OCI-LY3 (cell line): ENCODE measurements at regions not wholly inside any gene's neighbourhood (a gene's known extent, or its start where the extent isn't known, plus 50 kb on each side); places are given as distances from the start of the nearest gene placed in this dataset.

Experiments used
- H2AFZ ChIP-seq: fragments of 200-600, 300-600 bp; shearing (Covaris generic); 2 replicates; pipeline ENCODE4 v1.6.0; 2014; ENCODE audit warnings: antibody characterized with exemption, low read depth, low read length
- H3K27ac ChIP-seq: fragments of 200-600, 300-600 bp; sonication (generic); 2 replicates; pipeline ENCODE4 v1.5.1; 2014; ENCODE audit warnings: mild to moderate bottlenecking, low read length, moderate library complexity, mixed read lengths
- H3K27me3 ChIP-seq: fragments of 200-600, 300-600 bp; sonication (generic); 2 replicates; pipeline ENCODE4 v1.6.1; 2014; ENCODE audit warnings: low read depth, low read length, mixed read lengths
- H3K36me3 ChIP-seq: fragments of 200-600, 300-600 bp; sonication (generic); replicated peaks from 2 replicates; pipeline ENCODE3; 2014; ENCODE audit warnings: low read depth, low read length, mixed read lengths
- H3K4me1 ChIP-seq: fragments of 300-600, 200-600 bp; sonication (generic); 2 replicates; pipeline ENCODE4 v1.6.1; 2014; ENCODE audit warnings: low read length, mixed read lengths
- H3K4me2 ChIP-seq: fragments of 200-600, 300-600 bp; sonication (generic); 2 replicates; pipeline ENCODE4 v1.6.1; 2014; ENCODE audit warnings: low read length, mixed read lengths
- H3K4me3 ChIP-seq: fragments of 300-600, 200-600 bp; sonication (generic); 2 replicates; pipeline ENCODE4 v1.5.1; 2014; ENCODE audit warnings: antibody characterized with exemption, mild to moderate bottlenecking, low read length, moderate library complexity
- H3K79me2 ChIP-seq: fragments of 300-600, 200-600 bp; shearing (Covaris generic); 2 replicates; pipeline ENCODE4 v1.6.1; 2014; ENCODE audit warnings: mild to moderate bottlenecking, low read length, mixed read lengths
- H3K9ac ChIP-seq: fragments of 300-600, 200-600 bp; shearing (Covaris generic); 2 replicates; pipeline ENCODE4 v1.6.0; 2014; ENCODE audit warnings: mild to moderate bottlenecking, low read length, moderate library complexity
- H3K9me3 ChIP-seq: fragments of 200-600, 300-600 bp; shearing (Covaris generic); 2 replicates; pipeline ENCODE4 v1.6.1; 2014; ENCODE audit warnings: low read length, mixed read lengths; ENCODE audit not compliant: insufficient read depth
- H4K20me1 ChIP-seq: fragments of 200-600, 300-600 bp; sonication (generic); 2 replicates; pipeline ENCODE4 v1.6.1; 2016; ENCODE audit warnings: low read length, mixed read lengths; ENCODE audit not compliant: insufficient read depth
- EZH2phosphoT487 ChIP-seq: fragments of 200-600 bp; shearing (Covaris generic); IDR thresholded peaks from 2 replicates; pipeline ENCODE4 v1.6.1; 2018; ENCODE audit warnings: antibody characterized with exemption, mixed run types, low read depth
- TF ChIP-seq, protein P1 (sequence below): fragments of 200-600, 300-600 bp; sonication (generic); IDR thresholded peaks from 2 replicates; pipeline ENCODE4 v1.5.1; 2014; ENCODE audit warnings: antibody characterized with exemption, low read length, low read depth

DNA sequence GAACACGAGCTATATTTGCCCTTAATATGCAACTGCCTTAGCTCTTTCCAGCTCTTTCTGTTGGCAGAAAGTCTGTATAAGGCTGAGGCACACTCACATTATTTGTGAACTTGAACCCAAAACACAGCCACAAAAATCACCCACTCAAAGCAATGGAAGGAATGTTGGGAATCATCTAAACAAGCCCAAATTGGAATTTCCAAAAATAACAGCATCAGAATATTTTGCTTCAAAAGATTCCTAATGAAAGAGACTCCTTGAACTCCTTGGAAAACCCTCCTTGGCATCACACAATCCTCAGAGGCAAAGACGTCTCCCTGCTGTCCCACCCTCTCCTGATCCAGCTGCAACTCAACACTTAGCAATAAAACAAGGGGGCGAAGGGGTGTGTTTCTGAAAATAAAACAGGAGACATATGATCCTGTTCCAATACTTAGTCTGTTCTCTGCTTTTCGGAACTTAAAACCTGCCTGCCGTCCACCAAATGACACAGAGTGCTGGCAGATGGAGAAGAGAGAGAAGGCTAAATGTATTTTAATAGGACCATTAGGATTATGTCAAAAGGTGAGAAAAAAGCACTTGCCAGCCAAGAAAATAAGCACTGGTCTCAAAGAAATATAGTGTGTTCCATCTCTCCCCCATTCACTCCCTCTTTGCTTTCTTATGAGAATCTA is 320.7 kb upstream of the JARID2 start:
- TF ChIP-seq, protein P1, sequence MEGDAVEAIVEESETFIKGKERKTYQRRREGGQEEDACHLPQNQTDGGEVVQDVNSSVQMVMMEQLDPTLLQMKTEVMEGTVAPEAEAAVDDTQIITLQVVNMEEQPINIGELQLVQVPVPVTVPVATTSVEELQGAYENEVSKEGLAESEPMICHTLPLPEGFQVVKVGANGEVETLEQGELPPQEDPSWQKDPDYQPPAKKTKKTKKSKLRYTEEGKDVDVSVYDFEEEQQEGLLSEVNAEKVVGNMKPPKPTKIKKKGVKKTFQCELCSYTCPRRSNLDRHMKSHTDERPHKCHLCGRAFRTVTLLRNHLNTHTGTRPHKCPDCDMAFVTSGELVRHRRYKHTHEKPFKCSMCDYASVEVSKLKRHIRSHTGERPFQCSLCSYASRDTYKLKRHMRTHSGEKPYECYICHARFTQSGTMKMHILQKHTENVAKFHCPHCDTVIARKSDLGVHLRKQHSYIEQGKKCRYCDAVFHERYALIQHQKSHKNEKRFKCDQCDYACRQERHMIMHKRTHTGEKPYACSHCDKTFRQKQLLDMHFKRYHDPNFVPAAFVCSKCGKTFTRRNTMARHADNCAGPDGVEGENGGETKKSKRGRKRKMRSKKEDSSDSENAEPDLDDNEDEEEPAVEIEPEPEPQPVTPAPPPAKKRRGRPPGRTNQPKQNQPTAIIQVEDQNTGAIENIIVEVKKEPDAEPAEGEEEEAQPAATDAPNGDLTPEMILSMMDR: no peak
- TF ChIP-seq EZH2phosphoT487: no peak
- Histone ChIP-seq H3K9me3 (no peaks in the 10 kb centered on the region), H3K4me3 (no peak overlapping the region), H3K4me1 (peaks cover 35% of the 10 kb centered on the region), H3K36me3 (no peaks in the 10 kb centered on the region), H3K79me2 (no peaks in the 10 kb centered on the region), H3K27ac (no peak overlapping the region), H3K27me3 (no peaks in the 10 kb centered on the region; the same call in 1 of the 2 replicates), H2AFZ (no peak overlapping the region), H3K9ac (no peak overlapping the region), H4K20me1 (no peaks in the 10 kb centered on the region), H3K4me2 (no peak overlapping the region)

DNA sequence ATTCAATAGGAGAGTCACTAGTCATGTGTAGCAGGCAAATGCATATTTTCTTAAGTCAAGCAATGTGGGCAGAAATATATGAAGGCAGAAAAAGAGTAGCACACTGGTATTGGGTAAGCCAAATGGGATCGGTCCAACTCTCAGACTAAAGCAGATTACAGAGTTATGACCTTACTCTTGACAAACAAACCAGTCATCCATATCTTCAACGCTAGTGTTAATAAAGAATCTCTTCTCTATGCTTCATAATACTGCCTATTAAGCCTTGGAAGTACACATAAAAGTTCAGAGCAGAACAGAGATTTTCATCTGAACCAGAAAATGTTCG is 320.2 kb upstream of the JARID2 start:
- Histone ChIP-seq H3K4me1 (peaks cover 33% of the 10 kb centered on the region), H3K27me3 (no peaks in the 10 kb centered on the region; the same call in 1 of the 2 replicates), H3K4me2 (no peak overlapping the region), H3K9me3 (no peaks in the 10 kb centered on the region), H3K79me2 (no peaks in the 10 kb centered on the region), H3K27ac (no peak overlapping the region), H4K20me1 (no peaks in the 10 kb centered on the region), H2AFZ (no peak overlapping the region), H3K36me3 (no peaks in the 10 kb centered on the region), H3K9ac (no peak overlapping the region), H3K4me3 (no peak overlapping the region)
- TF ChIP-seq, protein P1: no peak
- no peak for TF ChIP-seq EZH2phosphoT487

DNA sequence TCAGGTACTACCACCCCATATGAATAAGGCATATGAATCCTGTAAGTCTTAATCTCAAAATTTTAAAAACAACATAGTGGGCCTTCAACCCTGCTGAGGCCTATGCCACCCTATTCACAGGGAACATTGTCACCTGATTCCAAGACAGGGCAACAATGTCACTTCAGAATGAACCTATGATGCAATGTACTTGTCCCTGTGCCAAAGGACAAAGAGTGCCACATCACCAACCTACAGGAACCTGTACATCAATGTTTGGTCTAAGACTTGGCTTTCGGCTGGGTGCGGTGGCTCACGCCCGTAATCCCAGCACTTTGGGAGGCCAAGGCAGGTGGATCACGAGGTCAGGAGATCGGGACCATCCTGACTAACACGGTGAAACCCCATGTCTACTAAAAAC is 318.5 kb upstream of the JARID2 start:
- H3K4me3 ChIP-seq: no peak overlapping the region
- no peaks in the 10 kb centered on the region for H3K79me2 ChIP-seq
- H3K9ac ChIP-seq: no peak overlapping the region
- TF ChIP-seq EZH2phosphoT487: no peak
- TF ChIP-seq, protein P1: no peak
- H3K27me3 ChIP-seq: no peaks in the 10 kb centered on the region; the same call in 1 of the 2 replicates
- H3K4me1 ChIP-seq: peaks cover 16% of the 10 kb centered on the region
- H4K20me1 ChIP-seq: no peaks in the 10 kb centered on the region
- no peak overlapping the region for H3K4me2 ChIP-seq
- H3K9me3 ChIP-seq: no peaks in the 10 kb centered on the region
- H3K27ac ChIP-seq: no peak overlapping the region
- H3K36me3 ChIP-seq: no peaks in the 10 kb centered on the region
- H2AFZ ChIP-seq: no peak overlapping the region

DNA sequence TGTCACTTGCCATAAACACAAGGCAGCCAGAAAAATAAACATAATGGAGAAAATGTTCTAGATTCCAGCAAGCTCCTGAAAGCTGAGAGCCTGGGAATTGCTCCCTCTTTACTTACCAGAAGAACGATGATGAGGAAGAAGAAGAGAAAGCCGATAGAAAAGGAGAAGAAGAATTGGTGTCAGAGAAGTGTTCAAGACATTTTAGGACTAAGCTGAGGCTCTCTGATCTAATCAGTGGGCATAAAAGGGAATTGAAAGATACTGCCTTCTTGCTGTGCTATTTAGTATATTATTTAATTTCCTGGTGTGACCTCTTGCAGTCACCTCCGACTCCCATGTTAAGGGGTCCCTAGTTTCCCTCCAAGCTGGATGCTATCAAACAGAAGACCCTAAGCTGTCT is 316.6 kb upstream of the JARID2 start:
- Histone ChIP-seq H3K9me3 (no peaks in the 10 kb centered on the region), H3K4me2 (peak overlapping the region; percentile 57), H3K4me3 (no peak overlapping the region), H3K27ac (0 out of 2 replicates have a peak overlapping the region, but pooled peaks have one; percentile 15), H3K9ac (no peak overlapping the region), H2AFZ (no peak overlapping the region), H3K79me2 (no peaks in the 10 kb centered on the region), H4K20me1 (no peaks in the 10 kb centered on the region), H3K27me3 (no peaks in the 10 kb centered on the region; the same call in 1 of the 2 replicates), H3K36me3 (no peaks in the 10 kb centered on the region), H3K4me1 (peaks cover 34% of the 10 kb centered on the region)
- TF ChIP-seq, protein P1: no peak
- TF ChIP-seq EZH2phosphoT487: no peak
